PC-3 (cell line): ENCODE measurements at regions not wholly inside any gene's neighbourhood (a gene's known extent, or its start where the extent isn't known, plus 50 kb on each side); places are given as distances from the start of the nearest gene placed in this dataset.

ENCODE experiments used
- EZH2 ChIP-seq: fragments of 300-600 bp; sonication (generic); IDR thresholded peaks from one replicate; pipeline ENCODE4 v1.6.1; 2017; ENCODE audit warnings: antibody characterized with exemption, mild to moderate bottlenecking, low read length; ENCODE audit not compliant: unreplicated experiment
- TF ChIP-seq, protein P1 (sequence below): fragments of 300-600 bp; sonication (generic); conservative IDR thresholded peaks from 2 replicates; pipeline ENCODE4 v1.5.1; 2017; ENCODE audit warnings: antibody characterized with exemption, low read depth, mild to moderate bottlenecking, low read length

DNA sequence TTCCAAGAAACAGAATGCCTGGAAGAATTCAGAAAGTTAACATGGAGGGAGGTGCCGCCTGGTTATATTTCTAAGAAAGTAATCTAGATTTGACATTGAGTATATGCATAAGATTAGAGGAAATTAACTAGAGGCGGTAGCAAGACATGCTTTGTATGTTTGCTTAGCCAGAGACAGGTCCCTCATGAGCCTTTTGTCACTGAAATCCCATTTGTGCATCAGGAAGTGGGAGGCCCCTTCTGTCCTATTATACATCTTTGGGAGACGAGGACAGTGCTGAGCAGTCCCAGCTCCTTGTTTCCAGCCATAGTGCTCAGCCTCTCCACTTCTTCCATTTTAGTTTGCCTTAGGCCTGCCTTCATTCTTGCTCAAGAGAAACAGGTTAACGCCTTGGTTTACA, 115.4 kb upstream of the LHCGR start:
- TF ChIP-seq, protein P1, sequence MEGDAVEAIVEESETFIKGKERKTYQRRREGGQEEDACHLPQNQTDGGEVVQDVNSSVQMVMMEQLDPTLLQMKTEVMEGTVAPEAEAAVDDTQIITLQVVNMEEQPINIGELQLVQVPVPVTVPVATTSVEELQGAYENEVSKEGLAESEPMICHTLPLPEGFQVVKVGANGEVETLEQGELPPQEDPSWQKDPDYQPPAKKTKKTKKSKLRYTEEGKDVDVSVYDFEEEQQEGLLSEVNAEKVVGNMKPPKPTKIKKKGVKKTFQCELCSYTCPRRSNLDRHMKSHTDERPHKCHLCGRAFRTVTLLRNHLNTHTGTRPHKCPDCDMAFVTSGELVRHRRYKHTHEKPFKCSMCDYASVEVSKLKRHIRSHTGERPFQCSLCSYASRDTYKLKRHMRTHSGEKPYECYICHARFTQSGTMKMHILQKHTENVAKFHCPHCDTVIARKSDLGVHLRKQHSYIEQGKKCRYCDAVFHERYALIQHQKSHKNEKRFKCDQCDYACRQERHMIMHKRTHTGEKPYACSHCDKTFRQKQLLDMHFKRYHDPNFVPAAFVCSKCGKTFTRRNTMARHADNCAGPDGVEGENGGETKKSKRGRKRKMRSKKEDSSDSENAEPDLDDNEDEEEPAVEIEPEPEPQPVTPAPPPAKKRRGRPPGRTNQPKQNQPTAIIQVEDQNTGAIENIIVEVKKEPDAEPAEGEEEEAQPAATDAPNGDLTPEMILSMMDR, result no peak
- no peak for TF ChIP-seq EZH2
